Right atrium auricular region (tissue), 2 donors: ENCODE measurements at regions not wholly inside any gene's neighbourhood (a gene's known extent, or its start where the extent isn't known, plus 50 kb on each side); places are given as distances from the start of the nearest gene placed in this dataset.

Source experiments
- DNase-seq: peaks from one replicate; pipeline ENCODE4 v3.0.0-alpha.2; 2019; ENCODE audit warnings: low spot score
- H3K27ac ChIP-seq, 2 donors: fragments of 200-600 bp; sonication (generic); 1 replicate in 1 of 2; 2 replicates in 1 of 2; pipeline ENCODE4 v1.5.1; 2016 to 2019
- H3K27me3 ChIP-seq, 2 donors: fragments of 200-600 bp; sonication (generic); one replicate each; pipeline versions ENCODE4 v1.5.1 to v1.6.0; 2017 to 2019
- H3K36me3 ChIP-seq: fragments of 200-600 bp; sonication (generic); one replicate; pipeline ENCODE4 v1.5.1; 2016
- H3K4me1 ChIP-seq, 2 donors: fragments of 200-600 bp; sonication (generic); one replicate each; pipeline versions ENCODE4 v1.5.1 to v1.6.0; 2017 to 2019
- H3K4me3 ChIP-seq, 2 donors: fragments of 200-600 bp; sonication (generic); 1 replicate in 1 of 2; 2 replicates in 1 of 2; pipeline ENCODE4 v1.5.1; 2017 to 2019; ENCODE audit warnings: mild to moderate bottlenecking in 1 of 2, moderate library complexity in 1 of 2
- H3K9me3 ChIP-seq, 2 donors: fragments of 200-600 bp; sonication (generic); one replicate each; pipeline ENCODE4 v1.5.1; 2019
- TF ChIP-seq, protein P1 (sequence below), 2 donors: fragments of 200-600 bp; sonication (generic); IDR thresholded peaks; one replicate each; pipeline ENCODE4 v1.5.1; 2019; ENCODE audit warnings: antibody characterized with exemption in 2 of 2

DNA sequence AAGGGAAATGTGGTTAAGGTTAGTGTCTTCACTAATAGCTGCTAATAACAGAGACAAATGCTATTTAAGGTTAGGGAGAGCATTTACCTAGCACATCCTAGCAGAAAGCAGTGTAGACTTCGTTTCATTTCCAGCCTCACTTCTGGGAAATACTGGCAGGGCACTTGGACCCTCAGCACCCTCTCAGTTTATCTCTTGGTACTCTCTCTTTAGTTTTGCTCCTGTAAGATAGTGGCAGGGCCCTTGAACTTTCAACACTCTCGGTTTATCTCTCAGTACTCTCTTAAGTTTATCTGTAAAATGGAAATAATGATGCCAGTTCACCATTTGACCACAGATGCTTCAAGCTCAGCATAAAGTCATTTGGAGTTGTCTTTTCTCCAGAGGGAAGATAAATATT, 118.4 kb downstream of the MBL2 start:
- DNase-seq = no peak
- H3K4me3 ChIP-seq = no peak overlapping the region
- H3K36me3 ChIP-seq = no peaks in the 10 kb centered on the region
- H3K27me3 ChIP-seq = no peaks in the 10 kb centered on the region
- H3K4me1 ChIP-seq = peaks cover 0 to 11% of the 10 kb centered on the region in 2 donors
- TF ChIP-seq, protein P1, sequence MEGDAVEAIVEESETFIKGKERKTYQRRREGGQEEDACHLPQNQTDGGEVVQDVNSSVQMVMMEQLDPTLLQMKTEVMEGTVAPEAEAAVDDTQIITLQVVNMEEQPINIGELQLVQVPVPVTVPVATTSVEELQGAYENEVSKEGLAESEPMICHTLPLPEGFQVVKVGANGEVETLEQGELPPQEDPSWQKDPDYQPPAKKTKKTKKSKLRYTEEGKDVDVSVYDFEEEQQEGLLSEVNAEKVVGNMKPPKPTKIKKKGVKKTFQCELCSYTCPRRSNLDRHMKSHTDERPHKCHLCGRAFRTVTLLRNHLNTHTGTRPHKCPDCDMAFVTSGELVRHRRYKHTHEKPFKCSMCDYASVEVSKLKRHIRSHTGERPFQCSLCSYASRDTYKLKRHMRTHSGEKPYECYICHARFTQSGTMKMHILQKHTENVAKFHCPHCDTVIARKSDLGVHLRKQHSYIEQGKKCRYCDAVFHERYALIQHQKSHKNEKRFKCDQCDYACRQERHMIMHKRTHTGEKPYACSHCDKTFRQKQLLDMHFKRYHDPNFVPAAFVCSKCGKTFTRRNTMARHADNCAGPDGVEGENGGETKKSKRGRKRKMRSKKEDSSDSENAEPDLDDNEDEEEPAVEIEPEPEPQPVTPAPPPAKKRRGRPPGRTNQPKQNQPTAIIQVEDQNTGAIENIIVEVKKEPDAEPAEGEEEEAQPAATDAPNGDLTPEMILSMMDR (IDR thresholded peaks at IDR 0.05) = no peak
- peak overlapping the region in 1 of 2 donors; percentile 31 for H3K27ac ChIP-seq
- H3K9me3 ChIP-seq = no peaks in the 10 kb centered on the region

DNA sequence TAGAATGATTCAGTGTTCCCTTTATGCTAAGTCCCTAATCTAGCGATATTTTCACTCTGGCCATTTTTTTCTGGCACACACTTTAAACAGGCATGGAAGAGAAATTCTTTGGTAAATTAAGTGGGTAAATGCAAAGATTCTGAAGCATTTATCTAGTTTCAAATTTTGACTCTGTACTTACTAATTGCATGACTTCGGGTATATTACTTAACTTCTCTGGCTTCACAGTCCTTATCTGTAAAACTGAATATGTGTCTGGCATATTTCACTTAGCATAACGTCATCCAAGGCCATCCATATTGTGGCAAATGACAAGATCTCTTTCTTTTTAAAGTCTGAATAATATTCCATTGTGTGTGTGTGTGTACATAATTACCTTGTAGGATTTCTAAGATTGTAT, 114.5 kb downstream of the MBL2 start:
- no peak overlapping the region for H3K27ac ChIP-seq
- DNase-seq = no peak
- TF ChIP-seq, protein P1 (IDR thresholded peaks at IDR 0.05) = no peak
- no peaks in the 10 kb centered on the region for H3K27me3 ChIP-seq
- no peak overlapping the region for H3K4me3 ChIP-seq
- H3K4me1 ChIP-seq = peaks cover 0 to 6% of the 10 kb centered on the region in 2 donors
- no peaks in the 10 kb centered on the region for H3K9me3 ChIP-seq
- no peaks in the 10 kb centered on the region for H3K36me3 ChIP-seq

DNA sequence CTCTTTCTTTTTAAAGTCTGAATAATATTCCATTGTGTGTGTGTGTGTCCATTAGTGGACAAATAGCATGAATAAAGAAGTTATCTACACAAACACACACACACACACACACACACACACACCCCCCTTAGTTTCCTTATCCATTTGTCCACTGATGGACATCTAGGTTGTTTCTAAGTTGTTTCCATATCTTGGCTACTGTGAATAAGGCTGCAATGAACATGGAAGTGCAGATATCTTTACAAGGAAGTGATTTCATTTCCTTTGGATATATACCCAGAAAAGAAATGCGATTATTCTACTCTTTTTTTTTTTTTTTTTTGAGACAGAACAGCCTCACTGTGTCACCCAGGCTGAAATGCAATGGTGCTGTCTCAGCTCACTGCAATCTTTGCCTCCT, 113.5 kb downstream of the MBL2 start:
- no peaks in the 10 kb centered on the region for H3K27me3 ChIP-seq
- peaks cover 0 to 1% of the 10 kb centered on the region in 2 donors for H3K4me1 ChIP-seq
- no peaks in the 10 kb centered on the region for H3K9me3 ChIP-seq
- TF ChIP-seq, protein P1 (IDR thresholded peaks at IDR 0.05) = no peak
- H3K27ac ChIP-seq = no peak overlapping the region
- H3K4me3 ChIP-seq = no peak overlapping the region
- no peaks in the 10 kb centered on the region for H3K36me3 ChIP-seq
- no peak for DNase-seq

DNA sequence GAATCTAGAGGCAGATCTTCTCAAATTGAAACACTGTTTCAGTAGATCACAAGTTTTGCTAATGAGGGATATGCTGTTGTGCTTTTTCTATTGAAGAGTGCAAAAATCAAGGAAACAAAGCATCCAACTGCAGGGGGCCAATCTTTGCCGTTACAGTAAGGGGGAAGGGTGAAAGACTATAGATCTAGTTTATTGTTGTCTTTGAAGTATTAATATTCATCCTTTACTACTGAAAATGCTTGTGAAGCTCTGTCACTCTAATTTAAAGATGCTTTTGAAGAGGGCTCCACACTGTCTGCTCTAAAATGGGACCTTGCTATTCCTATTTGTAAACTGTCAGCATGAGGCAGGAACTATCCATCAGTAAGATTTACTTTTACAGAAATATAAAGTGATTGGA, 110.3 kb downstream of the MBL2 start:
- TF ChIP-seq, protein P1 (IDR thresholded peaks at IDR 0.05) = no peak
- Histone ChIP-seq H3K27me3 (no peaks in the 10 kb centered on the region), H3K36me3 (no peaks in the 10 kb centered on the region), H3K9me3 (peaks cover 0 to 9% of the 10 kb centered on the region in 2 donors), H3K27ac (no peak overlapping the region), H3K4me3 (no peak overlapping the region), H3K4me1 (no peaks in the 10 kb centered on the region)
- DNase-seq = no peak

DNA sequence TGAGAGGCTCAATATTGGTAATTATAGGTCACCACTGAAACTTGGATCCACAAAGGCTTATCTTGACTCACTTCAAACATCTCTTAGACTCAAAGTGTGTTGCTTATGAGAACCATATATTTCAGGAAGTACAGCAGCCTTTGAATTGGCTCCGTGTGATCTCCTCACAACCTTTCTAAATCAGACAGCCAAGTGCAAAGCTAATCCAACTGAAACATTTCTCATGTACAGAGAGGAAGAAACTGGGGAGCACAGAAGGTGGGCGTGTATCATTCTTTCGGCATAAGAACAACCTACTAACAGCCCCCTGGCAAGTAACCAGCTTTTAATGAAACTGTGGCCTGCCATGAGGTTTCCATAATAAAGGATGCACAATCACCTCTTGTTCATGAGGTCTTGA, 109.4 kb downstream of the MBL2 start:
- Histone ChIP-seq H3K27me3 (no peaks in the 10 kb centered on the region), H3K27ac (no peak overlapping the region), H3K36me3 (no peaks in the 10 kb centered on the region), H3K4me1 (no peaks in the 10 kb centered on the region), H3K9me3 (peaks cover 0 to 18% of the 10 kb centered on the region in 2 donors), H3K4me3 (no peak overlapping the region)
- TF ChIP-seq, protein P1 (IDR thresholded peaks at IDR 0.05) = no peak
- DNase-seq = no peak

DNA sequence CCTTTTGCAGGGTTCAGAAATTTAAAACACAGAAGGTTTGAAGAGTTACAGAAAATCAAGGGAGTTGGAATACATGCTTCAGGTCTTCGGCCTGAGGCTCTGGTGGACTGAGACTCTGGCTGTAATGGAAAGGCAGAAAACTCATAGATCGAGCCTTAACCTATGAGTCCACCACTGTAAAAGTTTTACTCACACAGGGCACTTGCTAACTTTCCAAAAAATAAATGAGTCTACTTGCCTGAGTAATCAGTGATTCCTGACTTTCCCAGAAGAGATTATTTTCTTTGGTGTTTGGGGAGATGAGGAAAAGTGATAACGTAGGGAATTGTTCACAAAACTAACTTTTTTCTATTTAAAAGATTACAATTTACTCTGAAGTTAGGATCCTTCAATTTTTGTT, 108.0 kb downstream of the MBL2 start:
- DNase-seq = no peak
- no peak overlapping the region for H3K4me3 ChIP-seq
- peaks cover 0 to 20% of the 10 kb centered on the region in 2 donors for H3K9me3 ChIP-seq
- TF ChIP-seq, protein P1 (IDR thresholded peaks at IDR 0.05) = no peak
- H3K4me1 ChIP-seq = no peaks in the 10 kb centered on the region
- no peak overlapping the region for H3K27ac ChIP-seq
- no peaks in the 10 kb centered on the region for H3K36me3 ChIP-seq
- no peaks in the 10 kb centered on the region for H3K27me3 ChIP-seq
